ENCODE measurements at regions not wholly inside any gene's neighbourhood (a gene's known extent, or its start where the extent isn't known, plus 50 kb on each side); places are given as distances from the start of the nearest gene placed in this dataset.

DNA sequence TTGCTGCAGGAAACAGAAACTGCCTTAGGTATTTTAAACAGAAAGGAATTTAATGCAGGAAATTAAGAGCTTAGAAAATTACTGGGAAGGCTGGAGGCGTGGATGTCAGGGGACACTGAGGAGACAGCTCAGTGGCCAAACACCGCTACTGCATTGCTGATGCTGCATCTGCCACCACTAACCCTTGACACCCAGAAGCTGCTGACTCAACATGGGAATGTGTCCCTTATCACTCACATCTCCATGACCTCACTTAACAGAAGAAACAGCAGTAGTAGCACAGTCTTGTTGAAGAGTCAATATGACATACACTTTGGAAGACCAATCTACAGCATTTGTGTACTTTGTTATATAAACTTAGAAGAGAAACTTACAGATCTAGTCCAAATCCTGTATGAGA, 906.1 kb downstream of the SLC4A3 start:
- Histone ChIP-seq H3K9ac (ENCODE audit: insufficient read depth, low read depth, low read length) (no peak overlapping the region), H3K4me1 (ENCODE audit: insufficient read depth, low read length) (no peaks in the 10 kb centered on the region), H4K20me1 (ENCODE audit: insufficient read depth, low read length) (no peaks in the 10 kb centered on the region), H3K4me2 (ENCODE audit: low read depth, low read length) (no peak overlapping the region), H3K4me3 (replicated peaks in 1 of 3; ENCODE audit: insufficient read depth in 1 of 3, low read depth in 2 of 3, low read length in 3 of 3) (no peak overlapping the region), H3K27ac (ENCODE audit: extremely low read length, insufficient read depth, low read length) (no peak overlapping the region), H3K36me3 (replicated peaks in 1 of 2; ENCODE audit: control insufficient read depth in 1 of 2, insufficient read depth in 2 of 2, low read length in 2 of 2) (no peaks in the 10 kb centered on the region), H3K9me3 (ENCODE audit: low read length) (peaks cover 79% of the 10 kb centered on the region), H2AFZ (ENCODE audit: low read length) (no peak overlapping the region), H3K79me2 (ENCODE audit: insufficient read depth, low read length) (no peaks in the 10 kb centered on the region), H3K27me3 (ENCODE audit: control insufficient read depth in 1 of 2, insufficient read depth in 2 of 2, low read length in 2 of 2) (no peaks in the 10 kb centered on the region)
- FAIRE-seq (peak; percentile 64), ATAC-seq (peak; percentile 89), DNase-seq (ENCODE audit: low spot score) (peak; percentile 32)
- TF ChIP-seq ZNF331 (CRISPR knock-in tag; IDR thresholded peaks at IDR 0.05): peak; percentile 97
- peak; percentile 72 for TF ChIP-seq MAFF (IDR thresholded peaks at IDR 0.05; ENCODE audit: low read depth, low read length)
- TF ChIP-seq HDAC6 (IDR thresholded peaks at IDR 0.05; ENCODE audit: low read depth, low read length): no peak
- peak; percentile 70 to 76 for TF ChIP-seq MAFK (conservative IDR thresholded peaks at IDR 0.05 in 1 of 2, IDR thresholded peaks at IDR 0.05 in 1 of 2; ENCODE audit: low read length in 2 of 2)
- TF ChIP-seq KAT7 (CRISPR knock-in tag; IDR thresholded peaks at IDR 0.05; ENCODE audit: borderline replicate concordance): no peak
- TF ChIP-seq, protein P1, sequence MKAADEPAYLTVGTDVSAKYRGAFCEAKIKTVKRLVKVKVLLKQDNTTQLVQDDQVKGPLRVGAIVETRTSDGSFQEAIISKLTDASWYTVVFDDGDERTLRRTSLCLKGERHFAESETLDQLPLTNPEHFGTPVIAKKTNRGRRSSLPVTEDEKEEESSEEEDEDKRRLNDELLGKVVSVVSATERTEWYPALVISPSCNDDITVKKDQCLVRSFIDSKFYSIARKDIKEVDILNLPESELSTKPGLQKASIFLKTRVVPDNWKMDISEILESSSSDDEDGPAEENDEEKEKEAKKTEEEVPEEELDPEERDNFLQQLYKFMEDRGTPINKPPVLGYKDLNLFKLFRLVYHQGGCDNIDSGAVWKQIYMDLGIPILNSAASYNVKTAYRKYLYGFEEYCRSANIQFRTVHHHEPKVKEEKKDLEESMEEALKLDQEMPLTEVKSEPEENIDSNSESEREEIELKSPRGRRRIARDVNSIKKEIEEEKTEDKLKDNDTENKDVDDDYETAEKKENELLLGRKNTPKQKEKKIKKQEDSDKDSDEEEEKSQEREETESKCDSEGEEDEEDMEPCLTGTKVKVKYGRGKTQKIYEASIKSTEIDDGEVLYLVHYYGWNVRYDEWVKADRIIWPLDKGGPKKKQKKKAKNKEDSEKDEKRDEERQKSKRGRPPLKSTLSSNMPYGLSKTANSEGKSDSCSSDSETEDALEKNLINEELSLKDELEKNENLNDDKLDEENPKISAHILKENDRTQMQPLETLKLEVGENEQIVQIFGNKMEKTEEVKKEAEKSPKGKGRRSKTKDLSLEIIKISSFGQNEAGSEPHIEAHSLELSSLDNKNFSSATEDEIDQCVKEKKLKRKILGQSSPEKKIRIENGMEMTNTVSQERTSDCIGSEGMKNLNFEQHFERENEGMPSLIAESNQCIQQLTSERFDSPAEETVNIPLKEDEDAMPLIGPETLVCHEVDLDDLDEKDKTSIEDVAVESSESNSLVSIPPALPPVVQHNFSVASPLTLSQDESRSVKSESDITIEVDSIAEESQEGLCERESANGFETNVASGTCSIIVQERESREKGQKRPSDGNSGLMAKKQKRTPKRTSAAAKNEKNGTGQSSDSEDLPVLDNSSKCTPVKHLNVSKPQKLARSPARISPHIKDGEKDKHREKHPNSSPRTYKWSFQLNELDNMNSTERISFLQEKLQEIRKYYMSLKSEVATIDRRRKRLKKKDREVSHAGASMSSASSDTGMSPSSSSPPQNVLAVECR (CRISPR knock-in tag; IDR thresholded peaks at IDR 0.05; ENCODE audit: borderline replicate concordance): no peak
- no peak for TF ChIP-seq TBX2 (CRISPR knock-in tag; IDR thresholded peaks at IDR 0.05; ENCODE audit: borderline replicate concordance)
- TF ChIP-seq NONO (IDR thresholded peaks at IDR 0.05): no peak
- no peak for TF ChIP-seq NONO (CRISPR knock-in tag; conservative IDR thresholded peaks at IDR 0.05)
- CTCF ChIA-PET (ENCODE audit: low intra/inter-chr PET ratio, low total read pairs): no interaction called here
- POLR2A ChIA-PET: no interaction called here
- WGBS (ENCODE audit: low lambda C conversion rate): 2% methylated on average over 2 of the region's 2 CpGs
- BruUV-seq (replicated peaks): no TSS peak
- intact Hi-C loops (cut with micrococcal nuclease; ENCODE audit: unreplicated experiment): no loop called here
- in situ Hi-C loops (cut with HindIII; ENCODE audit: extremely low pct_ligation_motif_present, low pct_unique_long_range_greater_than_20kb): no loop called here
